IgD-negative memory B cell (primary cell): ENCODE measurements at regions not wholly inside any gene's neighbourhood (a gene's known extent, or its start where the extent isn't known, plus 50 kb on each side); places are given as distances from the start of the nearest gene placed in this dataset.

Experiments used
- H3K27ac Mint-ChIP-seq, 3 donors: one replicate each; pipeline ENCODE4 v1.8.0; 2020 to 2022; ENCODE audit warnings: mild to moderate bottlenecking in 3 of 3, mixed read lengths in 3 of 3, moderate library complexity in 1 of 3
- H3K27me3 Mint-ChIP-seq: one replicate; pipeline ENCODE4 v1.8.0; 2021; ENCODE audit warnings: mixed read lengths
- H3K36me3 Mint-ChIP-seq: one replicate; pipeline ENCODE4 v1.8.0; 2020; ENCODE audit warnings: mild to moderate bottlenecking, mixed read lengths
- H3K4me1 Mint-ChIP-seq, 3 donors: one replicate each; pipeline ENCODE4 v1.8.0; 2020 to 2022; ENCODE audit warnings: mixed read lengths in 3 of 3, mild to moderate bottlenecking in 1 of 3
- H3K4me3 Mint-ChIP-seq, 4 donors: one replicate each; pipeline ENCODE4 v1.8.0; 2020 to 2022; ENCODE audit warnings: mild to moderate bottlenecking in 4 of 4, mixed read lengths in 4 of 4, moderate library complexity in 3 of 4
- H3K9me3 Mint-ChIP-seq, 3 donors: one replicate each; pipeline ENCODE4 v1.8.0; 2020 to 2021; ENCODE audit warnings: mixed read lengths in 3 of 3, mild to moderate bottlenecking in 1 of 3

- Mint-ChIP-seq H3K36me3 (no peaks in the 10 kb centered on the region), H3K27me3 (peaks cover 1% of the 10 kb centered on the region), H3K4me1 (no peaks in the 10 kb centered on the region), H3K9me3 (peaks cover 0 to 8% (median 3%) of the 10 kb centered on the region in 3 donors), H3K27ac (no peak overlapping the region), H3K4me3 (no peak overlapping the region)
Measured at GRCh38 chr16:77539421-77540034, 104.7 kb upstream of the ADAMTS18 start.

- no peak overlapping the region for H3K27ac Mint-ChIP-seq
- peaks cover 1% of the 10 kb centered on the region for H3K27me3 Mint-ChIP-seq
- H3K4me1 Mint-ChIP-seq, result no peaks in the 10 kb centered on the region
- H3K36me3 Mint-ChIP-seq, result no peaks in the 10 kb centered on the region
- H3K9me3 Mint-ChIP-seq, result peaks cover 0 to 8% (median 0%) of the 10 kb centered on the region in 3 donors
- no peak overlapping the region for H3K4me3 Mint-ChIP-seq
Measured at GRCh38 chr16:77540646-77541045, 105.8 kb upstream of the ADAMTS18 start.

DNA sequence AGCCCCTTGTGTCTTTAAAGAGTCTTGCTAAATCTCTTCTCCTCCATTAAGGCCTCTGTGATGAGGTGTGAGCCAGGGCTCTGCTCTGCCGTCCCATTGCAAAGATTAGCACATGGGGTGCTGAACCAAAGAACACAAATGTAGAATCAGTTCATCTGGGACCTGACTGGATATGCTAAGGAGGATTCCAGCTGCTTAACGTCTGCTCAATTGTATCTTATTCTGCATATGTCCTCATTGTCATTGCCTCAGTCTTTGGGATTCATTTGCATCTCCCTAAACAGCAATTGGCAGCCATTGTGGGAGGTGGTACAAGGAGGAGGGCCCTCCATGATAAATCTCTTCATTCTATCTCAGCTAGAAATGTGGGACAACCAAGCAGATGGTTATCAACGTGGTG is 106.3 kb upstream of the ADAMTS18 start:
- no peak overlapping the region for H3K4me3 Mint-ChIP-seq
- peak overlapping the region in 1 of 3 donors; percentile 52 for H3K27ac Mint-ChIP-seq
- peaks cover 1% of the 10 kb centered on the region for H3K27me3 Mint-ChIP-seq
- peaks cover 0 to 8% (median 0%) of the 10 kb centered on the region in 3 donors for H3K9me3 Mint-ChIP-seq
- no peaks in the 10 kb centered on the region for H3K36me3 Mint-ChIP-seq
- no peaks in the 10 kb centered on the region for H3K4me1 Mint-ChIP-seq

- peaks cover 3% of the 10 kb centered on the region for H3K27me3 Mint-ChIP-seq
- peaks cover 0 to 8% (median 5%) of the 10 kb centered on the region in 3 donors for H3K9me3 Mint-ChIP-seq
- no peak overlapping the region for H3K27ac Mint-ChIP-seq
- no peak overlapping the region for H3K4me3 Mint-ChIP-seq
- H3K36me3 Mint-ChIP-seq, result peaks cover 1% of the 10 kb centered on the region
- H3K4me1 Mint-ChIP-seq, result no peaks in the 10 kb centered on the region
Measured at GRCh38 chr16:77548151-77548550, 113.3 kb upstream of the ADAMTS18 start.

GRCh38 chr16:77548766-77549165 is 113.9 kb upstream of the ADAMTS18 start:
- Mint-ChIP-seq H3K4me1 (no peaks in the 10 kb centered on the region), H3K9me3 (peaks cover 0 to 8% (median 0%) of the 10 kb centered on the region in 3 donors), H3K36me3 (peaks cover 1% of the 10 kb centered on the region), H3K27ac (no peak overlapping the region), H3K27me3 (peaks cover 3% of the 10 kb centered on the region), H3K4me3 (no peak overlapping the region)

- H3K36me3 Mint-ChIP-seq, result peaks cover 1% of the 10 kb centered on the region
- H3K9me3 Mint-ChIP-seq, result peaks cover 0 to 8% (median 1%) of the 10 kb centered on the region in 3 donors
- H3K4me1 Mint-ChIP-seq, result no peaks in the 10 kb centered on the region
- H3K4me3 Mint-ChIP-seq, result no peak overlapping the region
- peaks cover 3% of the 10 kb centered on the region for H3K27me3 Mint-ChIP-seq
- no peak overlapping the region for H3K27ac Mint-ChIP-seq
Measured at GRCh38 chr16:77549876-77550275, 115.0 kb upstream of the ADAMTS18 start.

DNA sequence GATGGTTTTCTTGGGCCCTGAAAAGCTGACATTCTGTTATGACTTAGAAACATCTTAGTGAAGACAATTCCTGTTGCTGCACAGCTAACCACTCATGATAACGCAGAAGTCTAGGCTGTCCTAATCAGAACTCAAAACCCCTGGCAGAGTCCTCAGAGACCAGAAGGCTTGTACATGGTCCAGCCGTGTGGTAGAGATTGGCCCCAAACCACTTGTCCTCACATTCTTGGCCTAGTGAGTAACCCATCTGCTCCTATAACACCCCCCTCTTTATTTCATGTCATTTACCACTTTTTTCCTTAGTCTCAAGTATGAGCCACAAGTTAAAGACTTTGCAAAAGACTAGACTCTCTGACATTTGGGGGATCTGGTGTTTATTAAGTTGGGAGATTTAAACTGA is 116.5 kb upstream of the ADAMTS18 start:
- Mint-ChIP-seq H3K9me3 (peaks cover 0 to 7% (median 3%) of the 10 kb centered on the region in 3 donors), H3K4me3 (no peak overlapping the region), H3K4me1 (no peaks in the 10 kb centered on the region), H3K36me3 (peaks cover 1% of the 10 kb centered on the region), H3K27me3 (peaks cover 2% of the 10 kb centered on the region), H3K27ac (no peak overlapping the region)

DNA sequence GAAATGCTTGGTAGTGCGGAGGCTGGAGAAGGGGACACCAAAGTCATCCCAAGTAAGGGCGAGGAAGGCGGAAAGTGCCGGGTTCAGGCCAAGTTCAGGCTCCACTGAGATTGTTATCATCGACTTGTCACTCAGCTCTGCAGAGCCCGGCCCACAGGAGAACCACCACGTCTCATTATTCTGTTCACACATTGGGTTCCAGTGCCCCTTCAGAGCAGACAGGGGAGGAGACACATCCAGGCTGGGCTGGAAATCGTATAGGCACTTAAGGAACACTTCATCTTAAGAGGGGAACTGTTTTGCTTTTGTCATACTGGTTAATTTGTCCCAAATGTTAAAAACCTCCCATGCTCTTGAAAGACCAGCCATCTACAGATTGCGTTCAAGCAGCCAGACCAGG is 118.3 kb upstream of the ADAMTS18 start:
- Mint-ChIP-seq H3K36me3 (no peaks in the 10 kb centered on the region), H3K9me3 (peaks cover 0 to 3% (median 0%) of the 10 kb centered on the region in 3 donors), H3K27me3 (peaks cover 2% of the 10 kb centered on the region), H3K4me1 (no peaks in the 10 kb centered on the region), H3K4me3 (no peak overlapping the region), H3K27ac (no peak overlapping the region)

DNA sequence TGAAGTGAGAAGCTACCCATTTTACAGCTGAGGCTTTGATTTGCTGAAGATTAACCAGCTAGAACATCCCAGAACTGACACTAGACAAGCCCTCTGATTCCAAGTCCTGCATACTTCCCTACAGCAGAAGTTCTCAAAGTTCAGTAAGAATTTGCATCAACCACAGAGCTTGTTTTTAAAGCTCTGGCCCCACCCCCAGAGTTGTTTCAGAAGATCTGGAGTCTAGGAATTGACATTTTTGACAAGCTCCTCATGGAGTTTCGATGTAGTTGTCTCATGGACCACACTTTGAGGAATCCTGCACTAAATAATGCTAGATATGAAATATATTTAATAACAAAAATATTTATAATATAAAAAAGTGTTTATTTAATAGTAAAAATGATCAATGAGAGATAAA is 120.3 kb upstream of the ADAMTS18 start:
- H3K27me3 Mint-ChIP-seq, result peaks cover 2% of the 10 kb centered on the region
- no peaks in the 10 kb centered on the region for H3K4me1 Mint-ChIP-seq
- no peak overlapping the region for H3K27ac Mint-ChIP-seq
- peaks cover 0 to 3% (median 0%) of the 10 kb centered on the region in 3 donors for H3K9me3 Mint-ChIP-seq
- H3K36me3 Mint-ChIP-seq, result no peaks in the 10 kb centered on the region
- H3K4me3 Mint-ChIP-seq, result no peak overlapping the region

DNA sequence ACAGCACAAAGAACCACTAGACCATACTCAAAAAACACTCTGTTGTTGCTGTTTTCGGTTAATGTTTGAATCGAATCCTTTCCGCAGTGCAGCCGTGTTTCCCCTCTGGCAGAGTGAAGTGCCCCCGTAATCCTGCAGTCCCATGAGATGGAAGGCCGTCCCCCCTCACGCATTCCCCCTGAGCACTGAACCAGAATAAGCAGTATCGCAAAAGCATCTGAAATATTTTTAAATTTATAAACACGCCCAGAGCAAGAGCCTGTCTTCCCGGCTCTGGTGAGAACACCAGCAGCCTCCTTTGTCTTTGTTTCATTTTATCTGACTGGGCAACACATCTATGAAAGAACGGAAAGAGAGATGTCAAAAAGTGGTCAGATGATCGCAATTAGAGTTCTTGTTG is 121.0 kb upstream of the ADAMTS18 start:
- H3K9me3 Mint-ChIP-seq, result peaks cover 0 to 3% (median 0%) of the 10 kb centered on the region in 3 donors
- H3K4me1 Mint-ChIP-seq, result no peaks in the 10 kb centered on the region
- peaks cover 1% of the 10 kb centered on the region for H3K27me3 Mint-ChIP-seq
- H3K27ac Mint-ChIP-seq, result no peak overlapping the region
- H3K36me3 Mint-ChIP-seq, result no peaks in the 10 kb centered on the region
- no peak overlapping the region for H3K4me3 Mint-ChIP-seq

GRCh38 chr16:77556201-77556873 is 121.5 kb upstream of the ADAMTS18 start:
- Mint-ChIP-seq H3K9me3 (peaks cover 0 to 3% (median 0%) of the 10 kb centered on the region in 3 donors), H3K4me3 (no peak overlapping the region), H3K27ac (no peak overlapping the region), H3K4me1 (no peaks in the 10 kb centered on the region), H3K36me3 (no peaks in the 10 kb centered on the region), H3K27me3 (peaks cover 1% of the 10 kb centered on the region)

GRCh38 chr16:77557385-77557784 is 122.6 kb upstream of the ADAMTS18 start:
- Mint-ChIP-seq H3K9me3 (peaks cover 0 to 3% (median 0%) of the 10 kb centered on the region in 3 donors), H3K27me3 (peaks cover 1% of the 10 kb centered on the region), H3K4me3 (no peak overlapping the region), H3K4me1 (no peaks in the 10 kb centered on the region), H3K27ac (no peak overlapping the region), H3K36me3 (no peaks in the 10 kb centered on the region)

DNA sequence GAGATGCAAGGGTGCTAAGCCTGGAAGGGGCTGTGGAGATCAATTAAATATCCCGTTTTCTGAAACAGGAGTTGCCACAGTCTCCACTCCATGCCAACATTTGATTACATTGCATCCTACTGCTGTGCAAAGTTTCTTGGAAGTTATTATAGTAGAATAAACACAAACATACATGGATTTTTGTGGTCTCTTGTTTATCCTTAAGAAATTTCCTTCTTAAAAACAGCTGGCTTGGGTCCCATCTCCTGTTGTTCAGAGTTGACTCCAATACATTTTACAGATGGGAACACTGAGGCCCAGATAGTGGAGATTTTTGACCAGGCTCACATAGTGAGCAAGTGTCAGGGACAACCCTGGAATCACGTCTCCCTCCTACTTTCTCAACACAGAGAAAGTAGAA is 124.0 kb upstream of the ADAMTS18 start:
- Mint-ChIP-seq H3K4me1 (no peaks in the 10 kb centered on the region), H3K36me3 (no peaks in the 10 kb centered on the region), H3K27ac (no peak overlapping the region), H3K4me3 (no peak overlapping the region), H3K27me3 (peaks cover 3% of the 10 kb centered on the region), H3K9me3 (peaks cover 0 to 3% (median 0%) of the 10 kb centered on the region in 3 donors)

DNA sequence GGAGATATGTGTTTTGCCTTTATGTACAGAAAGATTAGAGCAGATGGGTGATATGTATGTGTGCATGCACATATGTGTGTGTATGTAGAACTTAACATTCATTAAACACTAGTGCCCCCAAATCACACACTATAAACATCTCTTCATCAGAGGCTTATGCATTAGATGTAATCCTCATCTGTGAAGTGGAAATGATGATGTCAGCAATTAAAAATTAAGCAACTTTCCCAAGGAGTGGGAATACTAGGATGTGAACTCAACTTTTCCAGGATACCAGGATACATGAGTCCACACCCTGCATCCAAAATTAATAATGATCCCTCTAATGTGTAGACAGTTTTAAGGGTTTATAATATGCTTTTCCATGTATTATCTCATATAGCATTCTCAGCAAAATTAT is 127.7 kb upstream of the ADAMTS18 start:
- Mint-ChIP-seq H3K9me3 (no peaks in the 10 kb centered on the region), H3K4me3 (no peak overlapping the region), H3K27ac (no peak overlapping the region), H3K27me3 (peaks cover 4% of the 10 kb centered on the region), H3K4me1 (no peaks in the 10 kb centered on the region), H3K36me3 (no peaks in the 10 kb centered on the region)

DNA sequence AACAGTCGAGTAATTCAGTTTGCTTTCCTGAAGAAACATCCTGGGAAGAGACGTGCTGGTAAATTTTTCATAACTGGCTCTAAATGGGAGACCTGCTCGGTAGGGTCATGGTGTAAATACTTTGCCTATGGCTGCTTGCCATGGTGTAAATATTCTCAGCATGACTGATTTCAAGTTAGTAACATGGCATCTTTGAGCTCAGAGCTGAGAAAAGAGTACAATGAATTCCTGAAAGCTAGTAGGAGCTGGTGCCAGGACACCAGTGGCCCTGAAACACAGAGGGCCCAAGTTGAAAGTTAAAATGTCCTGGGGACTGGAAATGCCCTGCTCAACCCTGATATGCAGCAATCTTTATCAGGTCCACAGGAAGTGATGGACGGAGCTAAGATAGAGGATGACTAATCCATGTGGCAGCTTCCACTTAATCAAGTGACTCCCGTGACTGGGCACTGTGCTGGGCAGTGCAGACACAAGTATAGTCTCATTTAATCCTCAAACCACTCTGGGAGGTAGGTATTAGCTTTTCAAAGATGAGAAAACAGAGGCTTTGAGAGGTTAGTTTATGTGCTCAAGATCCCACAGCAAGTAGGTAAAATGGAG is 130.1 kb upstream of the ADAMTS18 start:
- Mint-ChIP-seq H3K4me3 (peak overlapping the region in 1 of 4 donors; percentile 52), H3K27me3 (peaks cover 4% of the 10 kb centered on the region), H3K36me3 (no peaks in the 10 kb centered on the region), H3K4me1 (no peaks in the 10 kb centered on the region), H3K27ac (no peak overlapping the region), H3K9me3 (no peaks in the 10 kb centered on the region)

GRCh38 chr16:77569406-77569805 is 134.6 kb upstream of the ADAMTS18 start:
- Mint-ChIP-seq H3K4me1 (no peaks in the 10 kb centered on the region), H3K4me3 (no peak overlapping the region), H3K9me3 (peaks cover 0 to 2% (median 0%) of the 10 kb centered on the region in 3 donors), H3K27me3 (peaks cover 2% of the 10 kb centered on the region), H3K36me3 (no peaks in the 10 kb centered on the region), H3K27ac (no peak overlapping the region)
